ENCODE measurements at regions not wholly inside any gene's neighbourhood (a gene's known extent, or its start where the extent isn't known, plus 50 kb on each side); places are given as distances from the start of the nearest gene placed in this dataset.
"Not testable (repeated sequence)": the region's sequence is repeated elsewhere in the genome, so short reads cannot be mapped to it uniquely, and the experiment has no call there.

DNA sequence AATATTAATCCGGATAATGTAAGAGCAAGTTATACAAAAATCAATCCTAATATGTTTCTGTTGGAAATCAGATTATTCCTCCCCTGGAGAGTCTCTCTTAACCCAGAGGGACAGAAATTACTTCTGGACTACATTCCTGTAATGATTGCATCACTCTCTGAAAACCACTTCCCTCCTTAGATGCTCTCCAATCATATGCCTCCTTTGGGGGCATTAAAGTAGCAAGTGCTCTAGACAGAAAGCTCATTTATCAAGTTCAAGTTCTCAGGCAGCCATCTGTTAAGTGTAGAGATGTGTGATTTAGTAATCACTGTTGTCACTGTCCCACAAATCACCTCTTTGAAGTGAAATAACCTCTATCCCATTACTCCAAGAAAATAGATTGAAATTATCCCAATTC, 247.1 kb downstream of the SLCO4C1 start:
- peak in 1 of 2 donors; percentile 2 for DNase-seq

DNA sequence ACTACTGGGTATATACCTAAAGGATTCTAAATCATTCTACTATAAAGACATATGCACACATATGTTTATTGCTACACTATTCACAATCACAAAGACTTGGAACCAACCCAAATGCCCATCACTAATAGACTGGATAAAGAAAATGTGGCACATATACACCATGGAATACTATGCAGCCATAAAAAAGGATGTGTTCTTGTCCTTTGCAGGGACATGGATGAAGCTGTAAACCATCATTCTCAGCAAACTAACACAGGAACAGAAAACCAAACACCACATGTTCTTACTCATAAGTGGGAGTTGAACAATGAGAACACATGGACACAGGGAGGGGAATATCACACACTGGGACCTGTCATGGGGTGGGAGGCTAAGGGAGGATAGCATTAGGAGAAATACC, 249.0 kb downstream of the SLCO4C1 start:
- not testable (repeated sequence) for DNase-seq

DNA sequence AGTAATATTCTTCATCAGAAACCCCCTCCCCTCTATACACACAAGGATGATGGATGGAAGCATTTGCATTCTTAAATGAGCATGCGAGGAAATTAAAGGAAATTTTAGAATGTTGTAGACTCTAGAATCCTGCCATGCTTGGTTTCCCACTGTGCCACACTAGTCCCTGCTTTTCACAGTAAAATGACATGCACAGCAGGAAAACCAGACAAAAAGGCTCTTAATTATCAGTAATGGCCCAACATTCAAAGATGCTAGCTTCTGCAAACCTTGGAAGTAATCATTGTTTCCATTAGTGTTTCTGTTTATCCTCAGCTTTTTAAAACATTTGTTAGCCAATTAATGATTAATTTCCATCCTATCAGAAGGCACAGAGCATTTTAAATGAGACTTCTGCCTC, 255.8 kb downstream of the SLCO4C1 start:
- no peak for DNase-seq

DNA sequence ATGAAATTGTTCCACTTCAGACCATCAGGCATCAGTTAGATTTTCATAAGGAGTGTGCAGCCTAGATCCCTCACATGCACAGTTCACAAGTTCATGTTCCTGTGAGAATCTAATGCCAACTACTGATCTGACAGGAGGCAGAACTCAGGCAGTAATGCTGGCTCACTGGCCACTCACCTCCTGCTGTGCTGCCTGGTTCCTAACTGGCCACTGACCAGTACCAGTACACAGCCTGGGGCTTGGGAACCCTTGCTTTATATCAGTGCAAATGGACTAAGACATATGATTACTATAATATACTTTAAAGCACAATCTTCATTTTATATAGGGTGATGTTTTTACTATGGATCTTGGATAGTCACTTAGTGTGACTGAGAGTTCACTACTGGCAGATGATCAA, 259.2 kb downstream of the SLCO4C1 start:
- no peak for DNase-seq

DNA sequence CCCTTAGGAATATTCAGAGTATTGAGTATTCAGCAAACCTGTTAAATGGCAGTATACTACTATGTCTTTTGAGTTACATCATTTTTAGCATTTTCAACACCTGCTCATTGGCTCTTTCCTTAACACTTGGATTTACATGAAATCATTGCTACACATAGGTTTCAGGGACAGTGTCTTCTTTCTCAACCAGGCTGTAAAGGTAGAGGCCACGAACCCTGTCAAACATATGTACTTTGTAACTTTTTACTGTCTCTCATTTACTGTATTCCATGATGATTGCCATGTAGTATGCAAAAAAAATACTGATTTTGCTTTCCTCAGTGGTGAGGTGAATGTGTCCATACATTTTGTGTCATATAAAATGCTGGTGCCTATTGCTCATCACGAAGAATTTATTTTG, 264.4 kb downstream of the SLCO4C1 start:
- DNase-seq = no peak

DNA sequence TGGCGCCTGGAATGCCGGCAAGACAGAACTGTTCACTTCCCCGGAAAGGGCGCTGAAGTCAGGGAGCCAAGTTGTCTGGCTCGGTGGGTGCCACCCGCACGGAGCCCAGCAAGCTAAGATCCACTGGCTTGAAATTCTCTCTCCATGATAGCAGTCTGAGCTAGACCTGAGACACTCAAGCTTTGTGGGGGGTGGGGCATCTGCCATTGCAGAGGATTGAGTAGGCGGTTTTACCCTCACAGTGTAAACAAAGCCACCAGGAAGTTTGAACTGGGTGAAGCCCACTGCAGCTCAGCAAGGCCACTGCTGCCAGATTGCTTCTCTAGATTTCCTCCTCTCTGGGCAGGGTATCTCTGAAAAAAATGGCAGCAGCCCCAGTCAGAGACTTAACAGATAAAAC, 277.4 kb downstream of the SLCO4C1 start:
- DNase-seq = no peak

DNA sequence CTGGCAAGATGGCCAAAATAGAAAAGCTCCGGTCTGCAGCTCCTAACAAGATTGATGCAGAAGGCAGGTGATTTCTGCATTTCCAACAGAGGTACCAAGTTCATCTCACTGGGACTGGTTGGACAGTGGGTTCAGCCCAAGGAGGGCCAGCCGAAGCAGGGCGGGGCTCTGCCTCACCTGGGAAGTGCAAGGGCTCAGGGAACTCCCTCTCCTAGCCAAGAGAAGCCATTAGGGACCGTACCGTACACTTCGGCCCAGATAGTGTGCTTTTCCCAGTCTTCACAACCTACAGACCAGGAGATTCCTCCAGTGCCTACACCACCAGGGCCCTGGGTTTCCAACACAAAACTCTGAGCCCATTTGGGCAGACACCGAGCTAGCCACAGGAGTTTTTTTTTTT, 277.8 kb downstream of the SLCO4C1 start:
- no peak for DNase-seq

DNA sequence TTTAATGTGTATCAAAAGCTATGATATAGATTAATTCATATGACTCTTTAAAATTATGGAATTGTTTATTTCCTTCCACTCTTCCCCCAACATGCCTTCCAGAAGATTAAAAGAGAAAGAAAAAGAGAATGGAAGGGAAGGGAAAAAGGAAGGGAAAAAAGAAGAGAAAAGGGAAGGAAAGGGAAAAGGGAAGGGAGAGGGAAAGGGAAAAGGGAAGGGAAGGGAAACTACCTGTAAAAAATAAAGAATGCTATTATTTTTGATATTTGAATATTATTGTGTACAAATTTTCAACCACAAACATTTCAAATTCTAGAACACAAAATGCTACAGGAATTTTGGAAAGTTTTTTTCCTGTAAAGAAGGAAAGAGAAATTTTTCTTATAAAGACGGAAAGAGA, 281.7 kb downstream of the SLCO4C1 start:
- DNase-seq = no peak

DNA sequence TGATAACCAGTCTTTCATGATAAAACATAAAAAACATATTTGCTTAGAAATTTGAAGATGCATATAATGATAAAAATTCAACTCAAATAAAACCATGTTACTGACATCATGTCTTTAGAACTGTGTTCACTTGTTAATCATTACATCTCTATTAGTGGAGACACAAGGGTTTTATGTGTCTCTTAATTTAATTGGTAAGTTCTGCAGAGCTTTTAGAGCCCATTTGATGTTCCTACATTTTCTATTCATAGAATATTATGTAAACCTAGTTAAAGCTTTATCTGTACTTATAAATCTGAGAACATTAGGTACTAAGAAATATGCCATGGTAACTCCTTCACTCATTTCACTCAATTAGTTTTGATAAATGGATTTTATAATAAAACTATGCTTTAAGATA, 285.4 kb downstream of the SLCO4C1 start:
- no peak for DNase-seq

DNA sequence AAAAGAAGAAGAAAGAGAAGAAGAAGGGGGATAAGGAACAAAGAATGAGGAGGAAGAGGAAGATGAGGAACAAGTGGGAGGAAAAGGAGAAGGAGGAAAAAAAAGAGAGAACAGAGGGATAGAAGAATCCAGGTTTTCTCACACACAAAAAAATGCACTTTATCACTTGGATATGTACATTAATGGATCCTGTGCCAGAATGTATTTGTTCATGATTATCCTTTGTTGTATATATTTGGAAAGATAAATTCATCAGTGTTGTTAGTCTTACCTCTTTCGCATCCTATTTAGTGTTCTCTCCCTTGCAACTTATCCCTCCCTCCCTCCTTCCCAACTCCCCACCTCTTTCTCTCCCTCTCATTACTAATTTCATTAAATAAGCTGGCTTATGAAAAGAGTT, 298.8 kb downstream of the SLCO4C1 start:
- no peak for DNase-seq

DNA sequence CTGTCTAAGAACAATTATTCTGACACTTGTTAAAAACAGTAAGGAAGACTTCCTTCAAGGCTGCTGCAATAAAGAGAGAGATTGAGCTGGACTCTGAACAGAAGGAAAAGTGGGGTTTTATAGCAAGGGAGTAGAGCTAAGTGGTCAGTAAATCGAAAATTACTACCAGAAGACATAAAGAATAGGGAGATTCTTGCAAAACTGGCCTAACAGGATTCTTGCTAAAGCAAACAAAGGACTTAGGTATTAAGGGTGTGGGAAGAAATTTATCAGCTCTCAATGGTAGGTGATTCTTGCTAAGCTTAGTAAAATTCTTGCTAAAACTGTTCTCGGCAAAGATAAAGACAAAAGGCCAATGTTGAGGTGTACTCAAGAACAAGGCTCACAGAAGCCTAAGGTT, 300.5 kb downstream of the SLCO4C1 start:
- no peak for DNase-seq

DNA sequence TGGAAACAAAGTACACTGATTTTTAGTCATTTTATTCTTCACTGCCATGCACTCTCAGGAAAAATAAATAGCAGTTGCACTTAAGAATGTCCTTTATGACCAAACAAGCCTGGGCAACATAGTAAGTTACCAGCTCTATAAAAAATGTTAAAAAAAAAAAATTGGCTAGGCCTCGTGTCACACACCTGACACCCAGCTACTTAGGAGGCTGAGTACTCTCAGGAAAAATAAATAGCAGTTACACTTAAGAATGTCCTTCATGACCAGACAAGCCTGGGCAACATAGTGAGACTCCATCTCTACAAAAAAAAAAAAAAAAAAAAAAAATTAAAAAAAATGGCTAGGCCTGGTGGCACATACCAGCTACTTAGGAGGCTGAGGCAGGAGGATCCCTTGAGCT, 304.6 kb downstream of the SLCO4C1 start:
- no peak for DNase-seq

DNA sequence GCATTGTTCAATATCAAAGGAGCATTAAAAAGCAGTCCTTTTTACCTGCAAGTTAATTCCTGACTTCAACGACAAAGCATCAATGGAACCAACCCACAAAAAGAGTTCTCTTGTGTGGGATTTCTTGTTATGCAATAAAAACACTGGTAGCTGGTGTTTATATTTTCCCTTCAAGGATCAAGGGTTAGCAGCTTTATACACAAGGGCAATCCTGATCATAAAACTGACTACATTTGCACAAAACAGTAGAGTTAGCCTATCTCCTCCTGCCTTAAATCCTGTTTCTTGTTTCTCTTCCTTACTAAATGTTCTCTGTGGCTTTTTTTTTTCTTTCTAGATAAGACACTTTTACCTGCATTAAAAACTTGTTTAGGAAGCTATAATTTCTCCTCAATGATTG, 306.4 kb downstream of the SLCO4C1 start:
- no peak for DNase-seq

DNA sequence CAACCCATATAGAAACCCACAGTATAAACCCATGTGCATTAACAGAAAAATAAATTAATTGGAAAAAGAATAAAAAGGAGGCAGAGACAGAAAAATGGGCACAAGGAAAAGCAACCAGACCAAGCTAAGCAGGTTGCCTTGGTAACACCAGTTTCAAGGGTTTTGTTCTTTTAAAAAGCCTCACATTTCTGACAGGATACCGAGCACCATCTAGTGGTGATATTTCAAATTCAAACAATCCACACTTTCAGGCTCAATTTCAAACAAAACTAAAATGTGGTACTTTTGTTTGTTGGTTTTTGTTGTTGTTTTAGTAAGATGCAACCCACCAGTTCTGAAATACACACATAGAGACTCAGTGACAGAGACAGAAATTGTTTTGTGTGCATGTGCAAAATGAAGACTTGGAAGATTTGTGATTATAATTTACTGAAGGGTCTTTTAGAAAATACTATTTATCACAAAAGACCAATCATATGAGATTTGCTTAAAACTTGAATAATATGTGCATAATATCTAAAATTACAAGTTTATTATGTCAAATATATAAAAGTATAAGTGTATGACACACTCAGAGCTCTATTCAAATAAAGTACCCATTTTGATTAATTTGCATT, 318.2 kb downstream of the SLCO4C1 start:
- DNase-seq = peak; percentile 23 to 65

DNA sequence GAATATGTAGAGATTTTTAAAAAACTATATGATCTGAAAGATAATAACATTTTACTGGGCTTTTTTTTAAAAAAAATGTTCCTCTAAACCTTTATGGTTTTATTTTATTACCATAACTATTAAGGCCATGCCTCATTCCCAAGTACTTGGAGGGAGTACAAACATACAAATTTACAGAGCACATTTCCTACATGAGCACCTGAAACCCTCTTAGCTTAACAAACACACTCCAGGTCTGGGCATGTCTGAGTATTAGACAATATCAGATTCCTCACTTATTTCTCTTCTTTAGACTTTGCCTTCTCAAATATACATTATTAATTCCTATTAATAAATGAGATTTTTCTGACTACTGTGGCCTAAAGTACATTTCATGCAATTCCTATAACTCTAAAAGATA, 319.2 kb downstream of the SLCO4C1 start:
- DNase-seq = no peak

DNA sequence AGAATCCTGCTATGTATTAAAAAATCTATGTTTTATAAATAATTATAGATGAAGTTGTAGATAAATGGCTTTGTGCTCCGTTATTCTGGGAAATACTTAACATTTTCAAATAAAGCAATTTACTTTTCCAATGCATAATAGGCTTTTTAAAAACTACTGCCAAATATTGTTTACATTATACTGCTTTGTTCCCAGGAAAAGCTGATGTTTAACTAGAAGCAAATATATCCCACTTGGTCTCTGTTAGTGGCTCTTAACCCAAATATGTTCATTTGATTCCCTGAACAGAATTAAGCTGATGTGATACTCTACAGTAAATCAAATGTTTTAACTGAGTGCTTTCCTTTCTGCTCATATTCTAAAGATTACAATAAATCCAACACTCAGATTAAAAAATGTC, 326.3 kb downstream of the SLCO4C1 start:
- no peak for DNase-seq

DNA sequence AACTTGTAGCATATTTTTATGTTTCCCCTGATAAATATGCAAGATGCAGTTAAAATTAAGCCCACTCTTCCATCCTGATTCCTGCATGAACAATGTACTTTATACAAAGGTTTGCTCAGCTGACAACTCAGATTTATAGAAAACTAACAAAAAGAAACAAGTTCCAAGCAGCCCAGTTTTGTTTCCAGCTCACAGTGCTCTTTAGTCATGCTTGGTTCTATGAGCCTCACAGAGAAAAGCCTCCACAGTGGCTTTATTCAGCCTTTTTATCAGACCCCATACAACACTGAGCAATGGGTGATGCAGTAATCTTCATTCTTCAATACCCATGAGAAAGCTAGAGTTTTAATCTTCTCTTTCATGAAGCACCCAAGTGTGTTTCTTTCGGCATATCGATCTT, 329.6 kb downstream of the SLCO4C1 start:
- DNase-seq = no peak

DNA sequence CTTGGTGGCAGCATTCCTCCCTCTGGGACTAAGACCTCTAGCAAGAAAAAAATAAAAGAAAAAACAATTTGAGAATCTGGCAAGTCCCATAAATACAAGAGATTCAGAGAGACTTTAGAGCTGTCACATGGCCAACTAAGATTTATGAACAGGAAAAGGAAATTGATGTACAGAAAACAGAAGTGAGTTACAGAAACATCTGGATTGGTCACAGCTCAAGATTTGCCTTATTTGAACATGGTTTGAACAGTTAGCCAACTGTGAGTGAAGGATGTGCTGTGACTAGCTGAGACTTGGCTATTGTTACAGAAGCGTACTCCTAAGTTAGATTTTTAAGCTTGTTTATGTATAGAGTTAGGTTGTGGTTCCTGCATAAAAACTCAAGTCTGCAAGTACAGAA, 340.2 kb downstream of the SLCO4C1 start:
- no peak for DNase-seq

DNA sequence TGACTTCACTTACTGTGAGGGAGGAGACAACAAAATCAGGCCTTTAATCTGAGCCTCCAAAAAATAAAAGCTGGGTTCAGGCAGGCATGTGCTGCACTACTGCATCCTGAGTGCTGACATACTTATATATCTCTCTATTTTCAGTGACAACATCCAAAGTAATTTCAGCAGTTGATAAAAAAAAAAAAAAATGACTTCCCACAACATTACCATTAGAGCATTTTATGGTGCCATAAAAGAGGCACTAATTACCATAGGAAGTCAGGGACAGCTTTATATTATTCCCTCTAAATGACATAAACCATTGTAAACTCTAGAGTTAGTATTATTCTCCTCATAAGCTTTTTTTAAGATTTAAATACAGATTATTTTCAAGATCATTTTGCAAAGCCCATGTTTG, 346.1 kb downstream of the SLCO4C1 start:
- DNase-seq = no peak

DNA sequence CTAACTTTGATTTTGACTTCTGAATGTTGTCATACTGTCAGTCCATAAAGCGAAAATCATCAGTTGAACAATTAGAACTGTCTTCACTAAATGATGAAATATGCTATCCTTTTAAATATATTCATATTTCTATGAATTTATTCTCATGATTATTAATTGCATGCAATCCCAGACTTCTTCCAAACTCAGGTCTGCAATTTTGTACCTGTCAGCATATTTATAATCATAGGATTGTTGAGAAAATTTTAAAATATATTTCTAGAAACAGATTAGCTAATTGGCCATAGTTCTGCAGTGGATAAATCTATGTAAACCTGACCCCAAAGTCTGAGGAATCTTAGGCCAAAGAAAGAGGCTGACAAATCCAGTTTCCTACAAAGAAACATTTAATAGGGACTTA, 347.5 kb downstream of the SLCO4C1 start:
- no peak for DNase-seq

DNA sequence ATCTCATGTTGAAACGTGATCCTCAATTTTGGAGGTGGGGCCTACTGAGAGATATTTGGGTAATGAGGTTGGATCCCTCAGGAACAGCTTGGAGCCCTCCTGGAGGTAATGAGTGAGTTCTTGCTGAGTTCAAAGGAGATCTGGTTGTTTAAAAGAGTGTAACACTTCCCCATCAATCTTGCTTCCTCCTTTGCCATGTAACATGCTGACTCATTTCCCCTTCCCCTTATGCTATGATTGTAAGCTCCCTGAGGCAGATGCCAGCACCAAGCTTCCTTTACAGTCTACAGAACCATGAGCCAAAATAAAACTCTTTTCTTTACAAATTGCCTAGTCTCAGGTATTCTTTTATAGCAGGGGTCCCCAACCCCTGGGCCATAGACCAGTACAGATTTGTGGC, 352.3 kb downstream of the SLCO4C1 start:
- DNase-seq = peak; percentile 3 to 39

DNA sequence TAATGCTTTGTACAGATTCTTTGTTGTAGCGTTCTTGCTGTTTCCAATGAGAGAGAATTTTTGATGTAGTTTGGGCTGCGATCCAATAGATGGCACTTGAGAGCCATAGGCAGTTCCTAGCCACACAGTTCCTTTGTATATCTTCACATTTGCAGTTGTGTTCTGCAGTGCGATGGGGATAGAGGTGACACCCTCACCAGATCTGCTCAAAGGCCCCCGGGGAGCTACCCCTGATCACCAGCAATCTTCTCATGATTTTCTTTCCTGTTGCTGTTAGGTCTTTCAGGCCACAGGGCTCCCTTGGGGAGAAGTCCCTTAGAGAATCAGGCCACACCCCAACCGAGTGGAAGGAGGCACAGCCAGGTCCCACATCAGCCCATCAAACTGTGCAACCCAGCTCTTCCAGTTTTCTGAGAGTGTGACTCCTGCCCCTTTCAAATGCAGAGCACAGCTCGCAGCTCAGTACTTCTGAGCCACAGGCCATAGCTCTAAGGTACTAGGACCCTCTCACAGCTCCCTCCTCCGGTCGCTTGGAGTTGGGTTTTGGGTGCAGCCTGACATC, 353.7 kb downstream of the SLCO4C1 start:
- peak; percentile 6 to 61 for DNase-seq

DNA sequence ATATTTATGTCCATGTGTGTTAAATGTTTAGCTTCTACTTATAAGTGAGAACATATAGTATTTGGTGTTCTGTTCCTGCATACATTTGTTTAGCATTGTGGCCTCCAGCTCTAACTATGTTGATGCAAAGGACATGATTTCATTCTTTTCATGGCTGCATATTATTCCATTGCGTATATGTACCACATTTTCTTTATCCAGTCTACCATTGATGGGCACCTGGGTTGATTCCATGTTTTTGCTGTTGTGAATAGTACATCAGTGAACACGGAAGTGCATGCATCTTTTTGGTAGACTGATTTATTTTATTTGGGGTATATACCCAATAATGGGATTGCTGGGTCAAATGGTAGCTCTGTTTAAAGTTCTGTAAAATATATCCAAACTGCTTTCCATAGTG, 359.0 kb downstream of the SLCO4C1 start:
- DNase-seq = no peak

DNA sequence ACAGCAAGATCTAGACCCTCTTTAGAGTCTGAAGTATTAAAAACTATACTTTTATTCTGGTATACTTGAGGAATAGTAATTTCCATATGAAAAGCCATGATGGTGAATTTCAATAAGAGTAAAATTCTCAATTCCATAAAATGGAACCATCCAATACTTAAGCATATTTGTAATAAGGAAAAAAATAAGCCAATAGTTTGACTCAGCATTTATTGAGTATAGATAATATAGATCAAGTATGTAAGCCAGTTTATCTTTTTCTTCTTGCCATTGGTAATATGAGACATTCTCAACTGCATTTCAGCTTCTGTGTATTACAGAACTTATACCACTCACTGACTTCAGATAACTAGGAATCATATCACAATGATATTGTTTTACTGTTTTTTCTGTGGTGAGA, 361.0 kb downstream of the SLCO4C1 start:
- no peak for DNase-seq

DNA sequence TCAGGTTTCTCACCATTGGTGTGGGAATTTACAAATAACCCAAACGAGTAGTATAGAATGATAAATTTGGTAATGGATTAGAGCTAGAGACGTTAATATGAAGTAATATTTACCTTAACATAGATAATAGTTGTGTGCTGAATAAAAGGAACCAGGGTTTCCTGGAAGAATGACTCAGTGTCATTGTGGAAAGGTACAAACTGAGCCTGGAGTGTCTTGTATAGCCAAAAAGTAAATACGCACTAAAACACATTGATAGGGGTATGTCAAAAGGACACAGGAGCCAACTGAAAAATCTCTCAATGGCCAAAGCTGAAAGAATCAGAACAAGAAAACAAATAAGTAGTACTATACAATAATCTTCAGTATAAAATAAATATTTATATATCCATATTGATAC, 363.5 kb downstream of the SLCO4C1 start:
- no peak for DNase-seq

DNA sequence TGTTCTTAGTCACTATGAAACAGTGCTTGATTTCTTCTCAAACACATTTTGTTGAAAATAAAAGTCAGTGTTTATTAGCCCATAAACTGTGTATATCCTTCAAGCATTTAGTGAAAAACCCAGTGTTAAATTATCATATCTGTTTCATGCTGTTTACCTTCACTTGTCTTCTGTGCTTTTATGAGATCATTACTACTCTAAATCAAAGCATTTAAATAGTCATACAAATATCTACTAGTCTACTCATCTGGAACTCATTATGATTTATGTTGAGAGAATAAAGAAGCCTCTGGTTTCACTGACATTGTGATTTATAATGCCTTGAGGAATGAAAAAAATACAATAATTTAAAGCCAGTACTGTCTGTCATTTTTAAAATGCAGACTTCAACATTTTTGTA, 366.5 kb downstream of the SLCO4C1 start:
- DNase-seq = no peak

Data from inflammatory macrophage treated with lipopolysaccharide for 1 hour (primary cell).